HEK293T (cell line): ENCODE measurements at regions not wholly inside any gene's neighbourhood (a gene's known extent, or its start where the extent isn't known, plus 50 kb on each side); places are given as distances from the start of the nearest gene placed in this dataset.

Experiments
- CTCF ChIA-PET: fragments of 350-600 bp; formaldehyde crosslinking; extraction: SDS; loops from one replicate; lab custom pipeline; 2021; ENCODE audit warnings: antibody characterized with exemption, inconsistent platforms; lab: Yijun Ruan, JAX
- POLR2A ChIA-PET: fragments of 350-600 bp; formaldehyde crosslinking; extraction: SDS; loops from one replicate; lab custom pipeline; 2020; ENCODE audit warnings: antibody characterized with exemption, inconsistent platforms; lab: Yijun Ruan, JAX
- DNase-seq: peaks from one replicate; pipeline ENCODE4 v3.0.0; 2012; ENCODE audit warnings: mixed read lengths; ENCODE audit errors: extremely low spot score
- ARNT ChIP-seq: fragments of 450-650 bp; IDR thresholded peaks from 2 replicates; pipeline ENCODE4 v1.6.1; 2017; ENCODE audit warnings: mild to moderate bottlenecking
- BHLHE40 ChIP-seq: fragments of 450-650 bp; IDR thresholded peaks from 2 replicates; pipeline ENCODE4 v1.6.1; 2016; ENCODE audit warnings: mild to moderate bottlenecking, moderate library complexity, borderline replicate concordance
- CTBP1 ChIP-seq: fragments of 450-650 bp; IDR thresholded peaks from 2 replicates; pipeline ENCODE4 v1.6.1; 2016; ENCODE audit warnings: borderline replicate concordance
- ELF4 ChIP-seq: fragments of 450-650 bp; IDR thresholded peaks from 2 replicates; pipeline ENCODE4 v1.6.1; 2017; ENCODE audit warnings: antibody characterized with exemption
- FOXA1 ChIP-seq: fragments of 450-650 bp; IDR thresholded peaks from 2 replicates; pipeline ENCODE4 v1.6.1; 2016; ENCODE audit warnings: mild to moderate bottlenecking
- FOXK2 ChIP-seq: fragments of 450-650 bp; IDR thresholded peaks from 2 replicates; pipeline ENCODE4 v1.6.1; 2016; ENCODE audit warnings: mild to moderate bottlenecking
- FOXM1 ChIP-seq: fragments of 450-650 bp; IDR thresholded peaks from 2 replicates; pipeline ENCODE4 v1.6.1; 2017; ENCODE audit warnings: mild to moderate bottlenecking, borderline replicate concordance
- HDGF ChIP-seq: fragments of 450-650 bp; IDR thresholded peaks from 2 replicates; pipeline ENCODE4 v1.6.1; 2017; ENCODE audit warnings: antibody characterized with exemption, borderline replicate concordance
- L3MBTL2 ChIP-seq: fragments of 450-650 bp; conservative IDR thresholded peaks from 2 replicates; pipeline ENCODE4 v1.6.1; 2016; ENCODE audit warnings: mild to moderate bottlenecking
- LEF1 ChIP-seq: fragments of 450-650 bp; IDR thresholded peaks from 2 replicates; pipeline ENCODE4 v1.6.1; 2017; ENCODE audit warnings: mild to moderate bottlenecking, borderline replicate concordance
- NFRKB ChIP-seq: fragments of 450-650 bp; IDR thresholded peaks from 2 replicates; pipeline ENCODE4 v1.6.1; 2016; ENCODE audit warnings: mild to moderate bottlenecking, moderate library complexity
- SP1 ChIP-seq: fragments of 450-650 bp; IDR thresholded peaks from 2 replicates; pipeline ENCODE4 v1.6.1; 2017
- SUZ12 ChIP-seq: fragments of 450-650 bp; IDR thresholded peaks from 2 replicates; pipeline ENCODE4 v1.6.1; 2016; ENCODE audit warnings: mild to moderate bottlenecking
- TARDBP ChIP-seq: fragments of 450-650 bp; IDR thresholded peaks from 2 replicates; pipeline ENCODE4 v1.6.1; 2016
- ZNF384 ChIP-seq: fragments of 450-650 bp; IDR thresholded peaks from 2 replicates; pipeline ENCODE4 v1.6.1; 2016
- TF ChIP-seq, protein P1 (sequence below): fragments of 450-650 bp; IDR thresholded peaks from 2 replicates; pipeline ENCODE4 v1.6.1; 2016

DNA sequence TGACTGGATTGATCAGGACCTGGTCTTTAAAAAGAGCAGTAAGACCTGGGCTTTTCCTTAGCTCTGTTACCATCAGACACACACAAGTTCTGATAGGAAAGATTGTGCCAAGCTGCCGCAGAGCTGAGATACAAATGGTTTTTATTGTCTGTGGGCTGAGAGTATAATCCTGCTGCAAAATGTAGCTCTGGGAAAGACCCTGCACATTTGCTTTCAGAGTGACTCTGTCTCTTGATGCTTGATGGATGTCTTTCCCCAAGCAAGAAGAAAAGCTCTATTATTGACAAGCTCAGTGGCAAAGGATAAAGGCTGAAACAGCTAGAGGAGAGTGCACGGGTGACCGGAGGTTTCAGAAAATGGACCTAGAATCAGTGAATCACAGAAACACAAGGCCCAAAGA is 95.3 kb upstream of the PARD3B start:
- TF ChIP-seq CTBP1 (no peak), LEF1 (no peak), HDGF (no peak), FOXA1 (no peak)
- CTCF ChIA-PET, result no interaction called here
- POLR2A ChIA-PET, result no interaction called here
- DNase-seq, result no peak

DNA sequence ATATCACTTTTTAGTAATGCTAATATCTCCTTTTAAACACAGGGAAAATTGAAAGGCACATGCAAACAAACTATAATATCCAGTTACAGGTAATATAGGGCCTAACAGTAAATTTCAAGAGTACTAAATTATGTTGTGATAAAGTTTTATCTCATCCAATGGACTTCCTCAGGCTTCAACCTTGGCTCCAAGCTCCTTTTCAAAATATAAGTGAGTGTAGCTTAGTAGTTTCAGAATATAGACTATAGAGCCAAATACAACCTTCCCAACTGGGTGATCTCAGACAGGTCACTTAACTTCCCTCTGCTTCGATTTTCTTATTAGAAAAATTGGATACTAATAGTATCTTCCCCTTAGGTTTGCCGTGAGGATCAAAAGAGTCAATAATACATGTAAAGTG is 93.5 kb upstream of the PARD3B start:
- ChIA-PET POLR2A (no interaction called here), CTCF (no interaction called here)
- TF ChIP-seq SUZ12, result no peak
- no peak for TF ChIP-seq L3MBTL2
- TF ChIP-seq NFRKB, result no peak
- TF ChIP-seq LEF1, result no peak
- TF ChIP-seq, protein P1, sequence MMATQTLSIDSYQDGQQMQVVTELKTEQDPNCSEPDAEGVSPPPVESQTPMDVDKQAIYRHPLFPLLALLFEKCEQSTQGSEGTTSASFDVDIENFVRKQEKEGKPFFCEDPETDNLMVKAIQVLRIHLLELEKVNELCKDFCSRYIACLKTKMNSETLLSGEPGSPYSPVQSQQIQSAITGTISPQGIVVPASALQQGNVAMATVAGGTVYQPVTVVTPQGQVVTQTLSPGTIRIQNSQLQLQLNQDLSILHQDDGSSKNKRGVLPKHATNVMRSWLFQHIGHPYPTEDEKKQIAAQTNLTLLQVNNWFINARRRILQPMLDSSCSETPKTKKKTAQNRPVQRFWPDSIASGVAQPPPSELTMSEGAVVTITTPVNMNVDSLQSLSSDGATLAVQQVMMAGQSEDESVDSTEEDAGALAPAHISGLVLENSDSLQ, result no peak
- TF ChIP-seq ZNF384, result no peak
- no peak for TF ChIP-seq FOXA1
- no peak for TF ChIP-seq CTBP1
- no peak for TF ChIP-seq TARDBP
- no peak for TF ChIP-seq SP1
- TF ChIP-seq HDGF, result no peak
- TF ChIP-seq FOXM1, result no peak
- TF ChIP-seq BHLHE40, result no peak
- no peak for TF ChIP-seq FOXK2
- no peak for TF ChIP-seq ARNT
- no peak for TF ChIP-seq ELF4
- no peak for DNase-seq

DNA sequence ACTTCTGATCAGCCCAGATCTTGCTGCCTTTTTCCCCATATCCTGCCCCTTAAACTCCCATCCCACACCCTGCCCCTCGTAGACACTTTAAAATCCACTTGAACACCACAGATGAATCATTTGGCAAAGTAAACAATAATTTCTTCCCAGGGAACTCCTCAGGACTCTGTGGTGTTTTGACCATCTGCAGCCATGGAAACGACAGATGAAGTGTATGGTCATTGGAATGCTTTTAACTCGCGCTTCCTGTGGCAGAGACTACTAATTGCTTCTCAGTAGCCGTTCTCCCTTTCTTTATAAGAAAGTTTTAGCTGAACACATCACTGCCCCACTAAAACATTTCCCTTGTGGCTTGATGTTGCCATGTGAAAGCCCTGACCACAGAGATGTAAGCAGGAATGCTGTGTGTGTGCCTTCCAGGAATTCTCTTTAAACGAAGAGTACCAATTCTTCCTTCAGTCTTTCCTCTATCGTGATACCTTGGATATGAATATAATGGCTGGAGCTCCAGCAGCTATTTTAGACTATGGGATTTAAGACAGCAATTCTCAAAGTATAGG is 92.7 kb upstream of the PARD3B start:
- ChIA-PET POLR2A (no interaction called here), CTCF (no interaction called here)
- no peak for TF ChIP-seq ZNF384
- TF ChIP-seq, protein P1, result no peak
- peak; percentile 59 for DNase-seq

DNA sequence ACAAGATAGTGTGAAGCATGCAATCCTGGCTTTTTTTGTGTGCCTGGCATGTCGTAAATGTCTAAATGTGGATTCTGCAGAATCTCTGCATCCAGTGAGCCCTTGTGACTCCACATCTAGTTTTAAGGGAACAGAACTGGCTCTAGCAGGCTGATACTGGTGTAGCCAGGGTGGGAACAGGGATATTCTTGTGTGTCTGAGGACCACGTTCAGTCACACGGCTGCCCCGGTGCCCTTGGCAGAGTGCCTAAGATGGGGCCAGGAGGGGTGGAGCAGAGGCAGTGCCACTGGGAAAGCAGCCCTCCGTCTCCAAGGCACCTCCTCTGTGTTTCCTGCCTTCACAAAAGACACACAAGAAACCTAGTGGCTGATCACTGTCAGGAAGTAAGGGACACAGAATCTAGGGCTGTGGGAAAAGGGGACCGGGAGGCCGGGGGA is 91.5 kb upstream of the PARD3B start:
- DNase-seq, result peak; percentile 32
- CTCF ChIA-PET, result no interaction called here
- TF ChIP-seq, protein P1, result no peak
- TF ChIP-seq HDGF, result no peak
- TF ChIP-seq ZNF384, result no peak
- POLR2A ChIA-PET, result no interaction called here

DNA sequence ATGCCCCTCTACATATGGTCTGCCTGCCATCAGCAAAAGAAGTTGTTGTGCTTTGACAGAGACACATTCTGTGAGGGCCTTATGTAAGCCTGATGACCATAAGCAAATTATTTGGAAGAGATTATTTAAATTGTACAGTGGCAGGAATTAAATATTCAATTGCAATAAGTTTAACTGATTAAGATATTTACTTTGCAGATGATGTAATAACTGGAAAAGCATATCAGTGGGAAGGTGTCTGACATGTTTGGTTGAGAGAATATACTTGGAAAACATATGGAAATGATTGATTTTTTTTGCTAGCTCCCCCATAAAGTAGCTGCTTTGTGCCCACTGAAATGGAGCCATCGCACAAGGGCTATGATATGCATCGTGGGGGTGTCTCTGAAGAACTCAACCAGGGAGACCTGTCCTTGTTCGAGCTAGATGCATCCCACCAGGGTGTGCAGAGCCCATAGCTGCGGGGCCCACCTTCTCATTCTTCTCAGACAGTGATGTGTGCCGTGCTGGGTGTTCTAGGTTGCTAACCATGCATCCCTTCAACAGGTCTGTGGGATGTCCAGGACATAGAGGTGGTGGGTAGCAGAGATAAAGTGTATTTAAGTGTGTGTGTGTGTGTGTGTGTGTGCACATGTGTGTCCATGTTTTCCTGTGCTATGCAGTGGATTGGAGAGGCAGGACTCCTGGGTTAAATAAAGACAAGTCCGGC is 90.4 kb upstream of the PARD3B start:
- ChIA-PET CTCF (no interaction called here), POLR2A (no interaction called here)
- no peak for TF ChIP-seq BHLHE40
- TF ChIP-seq CTBP1, result no peak
- TF ChIP-seq FOXK2, result no peak
- TF ChIP-seq, protein P1, result no peak
- TF ChIP-seq ZNF384, result no peak
- TF ChIP-seq FOXA1, result no peak
- no peak for DNase-seq

DNA sequence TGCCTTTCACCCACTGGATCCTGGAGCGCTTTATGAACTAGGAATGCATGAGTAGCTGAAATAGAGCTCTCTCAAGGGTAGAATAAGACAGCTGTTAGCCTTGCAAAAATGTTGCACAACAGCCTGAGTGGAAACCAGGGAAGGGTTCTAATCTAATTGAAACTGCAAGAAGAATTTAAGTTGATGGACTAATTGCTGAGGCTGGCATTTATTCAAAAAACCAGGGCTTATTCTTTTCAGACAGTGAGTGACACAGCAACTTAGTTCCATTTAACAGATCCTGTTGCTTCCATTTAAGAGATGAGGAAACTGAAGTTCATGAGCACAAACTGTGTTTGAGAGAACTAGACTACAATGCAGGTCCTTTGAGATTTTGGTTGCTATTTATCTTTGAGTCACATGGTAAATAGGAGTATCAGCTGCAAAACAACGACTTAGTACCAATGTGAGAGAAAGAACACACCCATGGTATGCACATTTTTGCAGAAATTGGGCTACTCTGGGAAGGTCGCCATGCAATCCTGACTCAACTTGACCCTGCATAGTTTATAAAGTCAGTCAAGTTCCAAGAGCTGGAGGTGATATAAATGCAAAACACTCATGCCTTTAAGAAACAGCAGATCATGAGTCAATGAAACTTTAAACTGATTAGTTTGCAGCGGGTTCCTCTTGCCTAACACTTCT is 76.4 kb upstream of the PARD3B start:
- CTCF ChIA-PET, result interaction anchor here (0.6 kb wide), 1 partner anchor 144 kb away, joined by 3 read pairs; no protein-coding TSS in a partner anchor
- TF ChIP-seq FOXM1 (no peak), TARDBP (no peak), BHLHE40 (no peak), ELF4 (no peak), L3MBTL2 (no peak), NFRKB (no peak), LEF1 (no peak), SUZ12 (no peak), FOXA1 (no peak), HDGF (no peak), FOXK2 (no peak), CTBP1 (no peak), SP1 (no peak)
- TF ChIP-seq, protein P1, result no peak
- POLR2A ChIA-PET, result no interaction called here
- DNase-seq, result no peak
